Vagina (tissue), 2 donors: ENCODE measurements at regions not wholly inside any gene's neighbourhood (a gene's known extent, or its start where the extent isn't known, plus 50 kb on each side); places are given as distances from the start of the nearest gene placed in this dataset.

Experiments
- DNase-seq, 2 donors: peaks; one replicate each; pipeline ENCODE4 v3.0.0-alpha.2; 2017; ENCODE audit errors: extremely low spot score in 2 of 2
- H3K27ac ChIP-seq: fragments of 200-600 bp; sonication (generic); one replicate; pipeline ENCODE4 v1.5.1; 2019
- H3K27me3 ChIP-seq: fragments of 200-600 bp; sonication (generic); one replicate; pipeline ENCODE4 v1.5.1; 2019
- H3K36me3 ChIP-seq, 2 donors: fragments of 200-600 bp; sonication (generic); one replicate each; pipeline ENCODE4 v1.5.1; 2017 to 2019
- H3K4me1 ChIP-seq: fragments of 200-600 bp; sonication (generic); one replicate; pipeline ENCODE4 v1.5.1; 2019
- H3K4me3 ChIP-seq, 2 donors: fragments of 200-600 bp; sonication (generic); 1 replicate in 1 of 2; 2 replicates in 1 of 2; pipeline ENCODE4 v1.5.1; 2016 to 2019
- H3K9me3 ChIP-seq: fragments of 200-600 bp; sonication (generic); one replicate; pipeline ENCODE4 v1.5.1; 2019
- CTCF ChIP-seq, 3 experiments: fragments of 450-650 bp in 2 of 3; fragments of 200-600 bp in 1 of 3; sonication (generic) in 1 of 3; IDR thresholded peaks; one replicate each; pipeline ENCODE4 v1.5.1; 2017 to 2019; ENCODE audit warnings: antibody characterized with exemption in 3 of 3, mild to moderate bottlenecking in 2 of 3, moderate library complexity in 2 of 3
- POLR2A ChIP-seq, 2 donors: fragments of 450-650 bp; IDR thresholded peaks; one replicate each; pipeline ENCODE4 v1.6.1; 2017; ENCODE audit warnings: antibody characterized with exemption in 2 of 2, mild to moderate bottlenecking in 2 of 2, moderate library complexity in 2 of 2
- POLR2AphosphoS5 ChIP-seq, 2 donors: sonication (generic); formaldehyde crosslinking; IDR thresholded peaks; one replicate each; pipeline ENCODE4 v1.9.0; 2017; ENCODE audit warnings: antibody characterized with exemption in 2 of 2, mild to moderate bottlenecking in 2 of 2, low read depth in 1 of 2; ENCODE audit not compliant: insufficient read depth in 1 of 2
- intact Hi-C: fragments of 100-400 bp; cut with DNase I; formaldehyde crosslinking; loops from one replicate; pipeline ENCODE4 v1.15.1; 2023

- Histone ChIP-seq H3K27me3 (no peaks in the 10 kb centered on the region), H3K4me1 (no peaks in the 10 kb centered on the region), H3K36me3 (no peaks in the 10 kb centered on the region), H3K4me3 (no peak overlapping the region), H3K27ac (no peak overlapping the region), H3K9me3 (no peaks in the 10 kb centered on the region)
- intact Hi-C loops, result no loop called here
- TF ChIP-seq POLR2AphosphoS5 (IDR thresholded peaks at IDR 0.05; ENCODE audit: insufficient read depth in 1 of 2, low read depth in 1 of 2), result no peak
- no peak for TF ChIP-seq POLR2A (IDR thresholded peaks at IDR 0.05)
- TF ChIP-seq CTCF (IDR thresholded peaks at IDR 0.05), result no peak
- no peak for DNase-seq
Measured at GRCh38 chr6:6769466-6769865, 180.9 kb downstream of the LY86 start.

- no peaks in the 10 kb centered on the region for H3K27me3 ChIP-seq
- H3K27ac ChIP-seq, result no peak overlapping the region
- no peak for DNase-seq
- H3K4me3 ChIP-seq, result no peak overlapping the region
- intact Hi-C loops, result no loop called here
- TF ChIP-seq POLR2AphosphoS5 (IDR thresholded peaks at IDR 0.05; ENCODE audit: insufficient read depth in 1 of 2, low read depth in 1 of 2) (no peak), CTCF (IDR thresholded peaks at IDR 0.05) (no peak), POLR2A (IDR thresholded peaks at IDR 0.05) (no peak)
- H3K4me1 ChIP-seq, result no peaks in the 10 kb centered on the region
- H3K9me3 ChIP-seq, result no peaks in the 10 kb centered on the region
- no peaks in the 10 kb centered on the region for H3K36me3 ChIP-seq
Measured at GRCh38 chr6:6771224-6771945, 182.9 kb downstream of the LY86 start.

- TF ChIP-seq CTCF (IDR thresholded peaks at IDR 0.05) (no peak), POLR2AphosphoS5 (IDR thresholded peaks at IDR 0.05; ENCODE audit: insufficient read depth in 1 of 2, low read depth in 1 of 2) (no peak), POLR2A (IDR thresholded peaks at IDR 0.05) (no peak)
- no peak for DNase-seq
- Histone ChIP-seq H3K27ac (no peak overlapping the region), H3K27me3 (no peaks in the 10 kb centered on the region), H3K9me3 (no peaks in the 10 kb centered on the region), H3K4me3 (no peak overlapping the region), H3K4me1 (no peaks in the 10 kb centered on the region), H3K36me3 (no peaks in the 10 kb centered on the region)
- intact Hi-C loops, result no loop called here
Measured at GRCh38 chr6:6771964-6772363, 183.4 kb downstream of the LY86 start.

- intact Hi-C loops, result no loop called here
- no peak overlapping the region for H3K4me3 ChIP-seq
- TF ChIP-seq CTCF (IDR thresholded peaks at IDR 0.05), result no peak
- TF ChIP-seq POLR2AphosphoS5 (IDR thresholded peaks at IDR 0.05; ENCODE audit: insufficient read depth in 1 of 2, low read depth in 1 of 2), result no peak
- TF ChIP-seq POLR2A (IDR thresholded peaks at IDR 0.05), result no peak
- no peaks in the 10 kb centered on the region for H3K36me3 ChIP-seq
- no peak for DNase-seq
- no peaks in the 10 kb centered on the region for H3K4me1 ChIP-seq
- H3K9me3 ChIP-seq, result no peaks in the 10 kb centered on the region
- no peak overlapping the region for H3K27ac ChIP-seq
- no peaks in the 10 kb centered on the region for H3K27me3 ChIP-seq
Measured at GRCh38 chr6:6772751-6773150, 184.2 kb downstream of the LY86 start.

- TF ChIP-seq POLR2AphosphoS5 (IDR thresholded peaks at IDR 0.05; ENCODE audit: insufficient read depth in 1 of 2, low read depth in 1 of 2), result no peak
- no peak for TF ChIP-seq CTCF (IDR thresholded peaks at IDR 0.05)
- TF ChIP-seq POLR2A (IDR thresholded peaks at IDR 0.05), result no peak
- Histone ChIP-seq H3K36me3 (no peaks in the 10 kb centered on the region), H3K4me1 (no peaks in the 10 kb centered on the region), H3K9me3 (no peaks in the 10 kb centered on the region), H3K27ac (no peak overlapping the region), H3K4me3 (no peak overlapping the region), H3K27me3 (no peaks in the 10 kb centered on the region)
- intact Hi-C loops, result no loop called here
- no peak for DNase-seq
Measured at GRCh38 chr6:6775074-6775473, 186.6 kb downstream of the LY86 start.
